RWPE1 (cell line): ENCODE measurements at regions not wholly inside any gene's neighbourhood (a gene's known extent, or its start where the extent isn't known, plus 50 kb on each side); places are given as distances from the start of the nearest gene placed in this dataset.

ENCODE experiments used
- CTCF ChIA-PET: fragments of 350-600 bp; sonication (Branson Sonifier 250); formaldehyde crosslinking; extraction: SDS; loops from one replicate; lab custom pipeline; 2021; lab: Yijun Ruan, JAX
- POLR2A ChIA-PET: fragments of 400-600 bp; formaldehyde crosslinking; extraction: SDS; loops from one replicate; lab custom pipeline; 2020; ENCODE audit warnings: antibody characterized with exemption; ENCODE audit not compliant: low non-redundant PET; lab: Yijun Ruan, JAX
- DNase-seq: peaks from one replicate; pipeline ENCODE4 v3.0.0; 2012; ENCODE audit warnings: low spot score
- H3K27ac ChIP-seq: fragments of 450-650 bp; 2 replicates; pipeline ENCODE4 v1.5.1; 2017
- CTCF ChIP-seq: fragments of 450-650 bp; conservative IDR thresholded peaks from 2 replicates; pipeline ENCODE4 v1.5.1; 2017; ENCODE audit warnings: low read depth, mild to moderate bottlenecking

- no peak for TF ChIP-seq CTCF
- POLR2A ChIA-PET, result no interaction called here
- DNase-seq, result no peak
- H3K27ac ChIP-seq, result peak overlapping the region; percentile 95
- CTCF ChIA-PET, result no interaction called here
Observed at GRCh38 chr16:79757968-79758367, 157.4 kb upstream of the MAF start.

DNA sequence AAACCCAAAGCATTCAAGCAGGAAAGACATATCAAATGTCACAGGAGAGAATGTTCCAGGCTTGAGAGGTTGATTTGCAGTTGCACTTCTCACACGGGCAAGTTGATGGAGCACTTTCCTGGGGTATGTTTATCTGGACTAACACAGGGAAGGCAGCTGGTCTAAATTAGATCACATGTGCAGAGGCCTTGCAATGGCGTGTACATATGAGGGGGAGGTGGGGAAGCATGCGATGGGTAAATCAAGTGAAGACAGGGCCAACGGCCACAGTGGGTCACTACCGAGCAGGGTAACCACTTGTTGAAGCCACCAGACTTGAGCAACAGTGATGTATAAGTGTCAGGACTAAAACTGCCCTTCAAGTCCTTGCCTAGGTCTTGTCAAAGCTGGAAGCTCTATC lies 156.6 kb upstream of the MAF start:
- no peak for TF ChIP-seq CTCF
- ChIA-PET POLR2A (no interaction called here), CTCF (interaction anchor here (0.6 kb wide), 1 partner anchor 665 kb away, joined by 3 read pairs; no protein-coding TSS in a partner anchor)
- DNase-seq, result no peak
- no peak overlapping the region for H3K27ac ChIP-seq

GRCh38 chr16:79756571-79756970 lies 156.0 kb upstream of the MAF start:
- ChIA-PET CTCF (interaction anchor here (0.6 kb wide), 1 partner anchor 666 kb away, joined by 3 read pairs; no protein-coding TSS in a partner anchor), POLR2A (no interaction called here)
- no peak for TF ChIP-seq CTCF
- no peak for DNase-seq
- H3K27ac ChIP-seq, result no peak overlapping the region

- ChIA-PET POLR2A (no interaction called here), CTCF (no interaction called here)
- TF ChIP-seq CTCF, result no peak
- no peak overlapping the region for H3K27ac ChIP-seq
- DNase-seq, result no peak
Observed at GRCh38 chr16:79754501-79754900, 154.0 kb upstream of the MAF start.

DNA sequence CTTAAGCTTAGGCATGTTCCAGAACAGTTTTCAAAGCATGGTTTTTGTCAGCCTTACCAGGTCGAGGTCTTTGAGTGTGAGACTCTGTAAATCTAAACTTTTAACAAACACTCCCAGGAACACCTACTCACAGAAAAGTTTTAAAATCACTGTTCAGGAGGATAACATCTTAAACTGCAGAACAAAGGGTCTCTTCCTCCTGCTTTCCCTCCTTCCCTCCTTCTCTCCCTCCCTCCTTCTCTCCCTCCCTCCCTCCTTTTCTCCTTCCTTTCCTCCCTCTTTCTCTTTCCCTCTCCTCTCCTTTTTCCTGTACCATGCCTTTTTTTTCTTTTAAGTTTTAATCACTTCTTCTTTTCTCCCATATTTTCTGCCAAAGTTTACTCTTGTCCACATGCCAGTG lies 153.5 kb upstream of the MAF start:
- ChIA-PET POLR2A (no interaction called here), CTCF (no interaction called here)
- no peak for DNase-seq
- TF ChIP-seq CTCF, result no peak
- no peak overlapping the region for H3K27ac ChIP-seq

DNA sequence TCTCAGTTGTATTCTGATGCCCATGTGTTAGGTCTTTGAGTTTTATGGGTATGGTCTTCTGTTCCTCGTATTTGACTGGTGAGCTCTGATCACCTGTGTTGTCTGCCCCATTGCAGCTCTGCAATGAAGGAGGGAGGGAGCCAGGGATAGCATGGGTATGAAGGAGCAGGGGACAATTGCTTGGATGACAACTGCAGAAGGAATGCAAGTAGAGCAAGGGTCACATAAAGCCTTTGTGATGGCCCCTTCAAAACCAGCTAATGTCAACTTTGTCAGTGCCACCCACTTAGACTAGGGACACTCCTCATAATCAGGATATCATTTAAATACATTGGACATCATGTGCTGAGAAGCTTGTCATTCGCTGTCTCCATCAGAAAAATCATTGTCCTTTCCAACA lies 152.7 kb upstream of the MAF start:
- no peak for DNase-seq

More for the DNA sequence above, 152.7 kb upstream of the MAF start:
- CTCF ChIA-PET, result interaction anchor here (0.5 kb wide), 1 partner anchor 151 kb away, joined by 5 read pairs; no protein-coding TSS in a partner anchor
- H3K27ac ChIP-seq, result no peak overlapping the region
- no peak for TF ChIP-seq CTCF
- POLR2A ChIA-PET, result interaction anchor here (0.5 kb wide), 1 partner anchor 16 kb away, joined by 3 read pairs; no protein-coding TSS in a partner anchor
